ENCODE measurements at regions not wholly inside any gene's neighbourhood (a gene's known extent, or its start where the extent isn't known, plus 50 kb on each side); places are given as distances from the start of the nearest gene placed in this dataset.

- no peak overlapping the region for H3K4me3 ChIP-seq (ENCODE audit: low read depth, low read length)
- TF ChIP-seq CTCF (IDR thresholded peaks at IDR 0.05; ENCODE audit: borderline replicate concordance, insufficient read depth, low read depth, low read length): no peak
Measured at GRCh38 chr3:159074756-159075701, 273.2 kb downstream of the MFSD1 start.

DNA sequence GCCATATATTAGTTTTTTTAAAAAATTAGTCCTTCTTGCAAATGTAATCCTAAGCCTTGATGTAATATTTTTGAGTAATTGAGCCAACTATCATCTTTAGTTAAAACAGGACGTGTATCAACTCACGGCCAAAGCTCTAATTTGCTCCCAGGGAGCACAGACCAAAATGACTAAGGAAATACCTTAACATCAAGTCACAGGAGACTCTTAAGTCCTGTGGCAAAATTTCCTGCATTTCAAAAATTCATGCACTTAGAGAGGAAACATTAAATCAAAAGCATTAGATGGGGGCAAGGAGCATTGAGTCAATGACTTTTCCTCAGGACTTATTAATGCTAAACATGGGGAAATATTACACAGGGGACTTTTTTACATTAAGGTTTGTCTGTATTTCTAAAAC is 276.0 kb downstream of the MFSD1 start:
- no peak overlapping the region for H3K4me3 ChIP-seq (ENCODE audit: low read depth, low read length)
- TF ChIP-seq CTCF (IDR thresholded peaks at IDR 0.05; ENCODE audit: borderline replicate concordance, insufficient read depth, low read depth, low read length): no peak

DNA sequence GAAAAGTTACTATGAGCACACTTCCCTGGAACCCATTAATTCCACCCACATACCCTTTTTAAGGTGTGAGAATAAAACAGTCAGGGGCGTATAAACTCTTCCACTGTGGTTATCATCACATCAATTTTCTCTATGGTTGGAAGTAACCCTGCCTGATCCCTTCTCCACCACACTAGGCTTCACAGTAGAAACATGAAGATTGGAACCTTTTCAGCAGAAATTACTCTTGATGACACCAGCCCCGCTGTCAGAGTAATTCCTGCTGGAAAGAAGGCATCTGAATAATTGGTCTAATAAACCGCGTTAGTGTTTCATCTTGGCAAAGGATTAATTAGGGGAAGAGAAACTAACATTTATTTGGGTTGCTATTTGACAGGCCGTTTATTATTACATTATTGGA is 278.4 kb downstream of the MFSD1 start:
- H3K4me3 ChIP-seq (ENCODE audit: low read depth, low read length): no peak overlapping the region
- no peak for TF ChIP-seq CTCF (IDR thresholded peaks at IDR 0.05; ENCODE audit: borderline replicate concordance, insufficient read depth, low read depth, low read length)

- TF ChIP-seq CTCF (IDR thresholded peaks at IDR 0.05; ENCODE audit: borderline replicate concordance, insufficient read depth, low read depth, low read length): no peak
- no peak overlapping the region for H3K4me3 ChIP-seq (ENCODE audit: low read depth, low read length)
Measured at GRCh38 chr3:159080821-159081220, 279.0 kb downstream of the MFSD1 start.

GRCh38 chr3:159082519-159082918 is 280.7 kb downstream of the MFSD1 start:
- TF ChIP-seq CTCF (IDR thresholded peaks at IDR 0.05; ENCODE audit: borderline replicate concordance, insufficient read depth, low read depth, low read length): no peak
- no peak overlapping the region for H3K4me3 ChIP-seq (ENCODE audit: low read depth, low read length)

- no peak for TF ChIP-seq CTCF (IDR thresholded peaks at IDR 0.05; ENCODE audit: borderline replicate concordance, insufficient read depth, low read depth, low read length)
- no peak overlapping the region for H3K4me3 ChIP-seq (ENCODE audit: low read depth, low read length)
Measured at GRCh38 chr3:159091936-159092335, 290.1 kb downstream of the MFSD1 start.

DNA sequence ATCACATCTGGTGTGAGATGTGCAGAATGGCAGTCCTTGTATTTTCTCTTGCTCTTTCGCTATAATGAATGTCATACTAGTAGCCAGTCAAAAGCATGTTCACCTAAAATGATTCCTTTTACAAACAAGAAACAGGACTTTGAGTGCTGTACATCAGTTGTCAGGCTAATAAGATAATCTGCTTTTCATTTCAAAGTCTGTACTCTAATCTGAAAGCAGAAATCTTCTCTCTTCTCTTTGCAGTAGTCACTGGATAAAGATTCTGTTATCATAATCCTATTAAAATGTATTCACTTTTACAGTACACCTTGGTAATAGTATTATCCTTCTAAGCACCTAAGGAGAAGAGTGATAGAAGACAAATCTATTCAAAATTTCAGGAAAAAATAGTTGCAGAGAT is 300.1 kb downstream of the MFSD1 start:
- H3K4me3 ChIP-seq (ENCODE audit: low read depth, low read length): no peak overlapping the region

More for the DNA sequence above, 300.1 kb downstream of the MFSD1 start:
- no peak for TF ChIP-seq CTCF (IDR thresholded peaks at IDR 0.05; ENCODE audit: borderline replicate concordance, insufficient read depth, low read depth, low read length)
